HG02763 (cell line): ENCODE measurements at regions not wholly inside any gene's neighbourhood (a gene's known extent, or its start where the extent isn't known, plus 50 kb on each side); places are given as distances from the start of the nearest gene placed in this dataset.

Source experiments
- ATAC-seq: cut with Tn5 transposase; IDR thresholded peaks from one replicate; pipeline ENCODE4 v1.9.1; 2021; ENCODE audit warnings: mild to moderate bottlenecking, moderate library complexity; ENCODE audit not compliant: unreplicated experiment

DNA sequence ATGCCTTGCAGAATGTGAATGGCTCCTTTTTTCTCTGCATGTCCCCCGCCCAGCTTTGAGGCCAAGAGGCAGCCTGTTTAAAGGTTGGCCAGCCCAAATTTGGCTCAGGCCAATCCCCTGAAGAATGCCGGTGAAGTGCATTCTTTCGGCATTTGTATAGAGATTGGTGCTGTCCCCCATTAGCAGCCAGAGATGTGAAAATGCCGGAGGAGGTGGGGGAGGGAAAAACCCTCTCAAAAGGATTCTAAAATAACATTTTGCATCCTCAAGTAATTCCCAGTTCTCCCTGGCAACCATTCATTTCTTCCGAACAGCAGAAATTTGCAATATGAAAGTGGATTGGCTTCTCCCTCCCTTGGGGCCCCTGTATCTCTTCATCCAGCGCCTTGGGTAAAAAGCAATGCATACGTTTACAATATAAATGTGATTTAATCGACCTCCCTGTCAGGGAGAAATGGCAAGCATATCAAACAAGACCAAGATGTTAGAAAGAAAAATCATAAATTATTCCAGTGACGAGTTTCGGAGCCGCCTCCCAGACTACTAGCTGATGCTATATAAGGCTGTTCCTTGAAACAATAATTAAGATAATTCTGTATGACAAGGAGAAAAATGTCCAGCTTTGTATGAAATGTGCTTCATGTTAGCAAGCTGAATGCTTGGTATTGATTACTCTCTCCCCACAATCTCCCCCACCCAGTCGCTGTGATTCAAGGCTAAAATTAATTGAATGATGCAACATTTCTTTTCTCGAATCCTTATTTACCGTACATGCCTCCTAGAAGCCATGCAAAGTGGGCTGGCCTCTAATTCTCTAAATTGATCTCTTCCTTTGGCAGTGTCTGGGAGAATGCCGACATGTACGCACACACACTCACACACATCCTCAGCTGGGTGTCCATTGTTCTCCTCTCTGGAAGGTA, 323.7 kb downstream of the RPS24 start:
- ATAC-seq: no peak

DNA sequence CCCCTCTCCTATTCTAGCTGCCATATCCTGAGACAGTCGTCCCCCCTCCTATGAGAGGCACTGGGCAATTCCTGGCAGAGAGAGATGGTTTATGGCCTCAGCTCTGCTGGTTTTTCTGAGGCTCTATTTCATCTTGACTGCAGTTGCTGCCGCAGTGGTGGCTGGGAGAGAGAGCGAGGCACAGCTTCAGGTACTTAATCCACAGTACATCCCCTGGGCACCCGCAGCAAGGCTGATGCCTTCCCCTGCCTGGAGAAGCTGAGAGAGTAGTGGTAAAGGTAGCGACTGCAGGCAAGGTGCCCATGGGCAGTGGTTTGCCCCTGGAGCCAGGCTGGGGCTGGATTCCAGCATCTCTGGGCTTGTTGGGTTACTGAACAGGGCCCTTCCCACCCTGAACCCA, 324.7 kb downstream of the RPS24 start:
- no peak for ATAC-seq

DNA sequence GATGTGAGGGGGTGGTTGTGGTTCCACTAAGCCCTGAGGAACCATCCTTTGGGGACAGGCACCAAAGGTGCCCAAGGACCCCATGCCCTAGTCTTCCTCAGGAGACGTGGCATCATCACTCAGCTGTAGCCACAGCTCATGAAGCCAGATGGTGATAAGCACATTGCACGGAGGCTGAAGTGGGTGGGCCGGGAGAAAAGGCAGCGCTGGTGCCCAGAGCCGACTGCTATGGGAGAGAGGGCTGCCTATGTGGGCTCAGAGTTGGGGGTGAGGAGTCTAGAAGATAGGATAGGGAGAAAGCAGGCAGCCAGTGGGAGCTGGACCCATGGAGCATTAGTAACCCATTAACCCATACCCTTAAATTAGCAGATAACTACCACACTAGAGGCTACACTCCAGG, 325.3 kb downstream of the RPS24 start:
- ATAC-seq: no peak

DNA sequence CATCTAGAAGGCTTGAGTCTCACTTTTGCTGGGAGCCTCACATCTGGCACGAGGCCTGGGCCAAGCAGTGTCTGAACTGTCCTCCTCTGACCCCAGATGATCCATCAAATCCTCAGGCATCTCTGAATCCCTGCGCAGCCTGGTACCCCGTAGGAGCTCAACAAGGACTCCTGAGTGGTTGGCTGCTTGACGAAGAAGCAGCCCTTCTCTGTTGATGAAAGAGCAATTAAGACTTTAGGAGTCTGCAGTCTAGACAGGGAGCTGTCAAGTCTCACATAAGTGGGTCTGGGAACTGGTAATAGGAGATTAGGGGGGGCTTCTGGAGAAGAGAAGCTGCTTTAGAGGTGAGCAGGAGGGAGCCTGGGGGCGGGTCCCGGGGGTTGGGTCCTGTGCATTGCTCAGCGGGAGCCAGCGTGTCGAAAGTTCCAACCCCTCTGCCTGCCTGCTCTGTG, 326.0 kb downstream of the RPS24 start:
- ATAC-seq: no peak

DNA sequence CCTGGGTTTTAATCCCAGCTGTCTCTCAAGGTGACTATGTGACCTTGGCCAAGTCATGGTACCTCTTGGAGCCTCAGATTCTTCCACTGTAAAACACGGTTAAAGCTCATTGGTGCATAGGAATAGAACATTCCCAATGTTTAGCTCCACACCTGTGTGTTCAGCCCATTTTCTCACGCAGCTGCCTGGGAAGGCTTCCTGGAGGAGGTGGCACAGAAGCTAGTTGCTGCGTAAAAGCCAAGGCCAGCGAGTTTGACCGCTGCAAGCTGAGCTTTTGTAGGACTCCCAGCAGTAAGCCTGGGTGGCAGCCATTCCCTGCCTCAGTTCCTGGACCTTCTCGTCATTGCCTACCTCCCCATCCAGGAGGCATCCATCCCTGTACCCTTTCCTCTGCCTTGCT, 326.6 kb downstream of the RPS24 start:
- ATAC-seq: no peak

DNA sequence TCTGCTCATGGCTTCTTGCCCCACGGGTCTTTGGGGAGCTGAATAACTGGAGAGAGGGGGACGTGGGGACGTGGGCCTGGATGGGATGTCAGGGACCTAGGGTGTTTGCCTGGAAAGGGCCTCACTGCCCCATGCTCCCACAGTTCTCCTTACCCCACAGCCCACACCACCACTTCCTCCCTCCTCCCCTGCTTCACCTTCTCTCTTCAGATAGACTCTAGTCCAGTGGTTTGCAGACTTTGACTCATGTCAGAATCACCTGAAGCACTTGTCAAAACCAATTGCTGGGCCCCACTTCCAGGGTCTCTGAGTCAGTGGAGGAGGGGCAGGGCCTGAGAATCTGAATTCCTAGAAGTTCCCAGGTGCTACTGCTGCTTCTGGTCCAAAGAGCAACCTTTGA, 327.4 kb downstream of the RPS24 start:
- no peak for ATAC-seq

DNA sequence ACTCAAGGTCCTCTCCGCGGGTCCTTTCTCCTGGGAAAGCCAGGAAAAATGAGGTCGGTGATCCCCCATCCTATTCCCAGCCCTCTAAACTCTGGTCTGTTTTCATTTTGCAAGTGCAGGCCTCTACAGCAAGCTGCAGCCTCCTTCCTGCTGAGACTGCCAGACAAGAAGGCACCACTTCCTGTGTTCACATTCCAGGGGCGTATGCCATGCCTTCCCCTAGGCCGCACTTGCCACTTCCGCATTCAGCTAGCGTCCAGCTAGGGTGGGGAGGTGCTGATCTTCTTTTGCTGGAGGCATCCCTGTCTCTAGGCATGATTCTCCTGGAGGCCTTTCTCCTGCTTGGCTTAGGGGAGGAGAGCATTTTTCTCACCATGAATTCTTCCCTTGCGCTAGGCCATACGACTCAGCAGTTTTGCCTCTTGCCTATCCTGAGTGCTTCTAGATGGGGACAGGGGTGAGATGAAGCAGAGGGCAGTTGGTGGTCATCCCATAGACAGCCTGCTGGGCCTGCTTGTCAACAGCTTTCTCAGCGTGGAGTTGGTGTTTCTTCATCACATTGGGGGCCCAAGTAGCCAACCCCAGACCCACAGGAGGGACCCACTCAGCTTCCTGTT, 328.9 kb downstream of the RPS24 start:
- ATAC-seq: no peak

DNA sequence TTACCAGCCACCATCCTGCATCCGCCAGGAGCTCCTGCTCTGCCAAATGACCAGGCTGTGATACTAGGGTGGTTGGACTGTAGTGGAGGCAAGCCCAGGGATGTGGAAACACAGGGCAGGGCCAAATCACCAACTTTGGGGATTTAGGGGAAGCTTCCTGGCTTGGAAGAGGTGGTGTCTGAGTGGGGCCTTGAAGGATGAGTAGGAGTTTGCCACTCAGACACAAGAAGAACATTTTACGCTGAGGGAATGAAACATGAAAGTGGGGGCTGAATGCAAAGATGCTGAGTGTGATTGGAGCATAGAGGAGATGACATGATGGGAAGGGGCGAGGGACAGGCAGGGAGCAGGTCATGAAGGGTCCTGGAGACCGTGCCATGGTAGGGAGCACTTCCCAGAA, 329.5 kb downstream of the RPS24 start:
- ATAC-seq: no peak

DNA sequence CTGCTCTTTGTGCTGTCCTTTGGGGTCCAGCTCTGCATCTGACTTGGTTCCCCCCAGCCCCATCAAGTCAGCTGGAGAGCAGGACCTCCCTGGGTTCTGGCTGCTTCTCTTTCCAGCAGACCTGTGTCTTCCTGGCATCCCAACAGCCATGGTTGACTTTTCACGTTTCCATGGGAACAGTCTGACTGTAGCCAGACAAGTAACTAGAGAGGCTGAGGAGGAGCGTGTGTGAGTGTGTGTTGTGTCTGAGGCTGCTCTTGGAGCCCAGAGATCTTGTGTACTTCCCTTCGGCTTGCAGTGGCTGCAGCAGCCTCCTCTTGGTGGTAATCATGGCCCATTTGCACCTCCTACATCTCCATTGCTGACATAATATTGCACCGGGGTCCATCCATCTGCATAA, 332.0 kb downstream of the RPS24 start:
- ATAC-seq: no peak

DNA sequence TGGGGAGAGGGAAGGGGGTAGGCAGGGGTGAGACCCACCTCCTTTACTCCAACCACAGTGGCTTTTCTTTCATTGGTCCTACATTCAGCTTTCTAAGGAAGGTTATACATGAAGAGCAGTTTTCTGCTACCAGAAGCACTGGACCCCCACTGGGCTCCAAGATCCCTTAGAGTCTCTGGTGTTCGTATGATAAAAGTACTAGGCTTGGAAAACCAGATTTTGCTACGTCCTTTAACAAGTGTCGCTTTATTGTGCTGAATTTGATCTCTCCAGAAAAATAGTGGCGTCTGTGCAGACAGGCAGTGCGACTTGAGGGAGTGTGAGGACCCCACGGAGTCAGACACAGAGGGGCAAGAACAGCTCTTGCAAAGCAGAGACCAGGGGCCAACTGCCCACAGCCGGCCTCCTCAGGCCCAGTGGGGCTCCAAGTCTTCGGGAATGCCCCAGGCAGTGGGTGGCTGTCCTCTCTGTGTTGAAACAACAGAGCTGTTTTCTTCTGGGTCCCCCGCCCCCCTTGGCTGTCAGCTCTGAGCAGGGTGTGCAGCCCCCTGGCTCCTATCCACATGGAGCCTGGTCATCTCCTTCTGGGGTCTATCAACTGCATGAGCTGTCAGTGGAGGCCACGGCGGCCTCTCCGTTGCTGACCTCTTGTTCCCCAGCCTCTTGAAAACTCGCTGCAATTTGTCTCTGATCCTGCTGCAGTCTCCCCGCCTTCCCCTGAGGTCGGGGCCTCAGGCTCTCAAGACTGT, 333.2 kb downstream of the RPS24 start:
- ATAC-seq: no peak

DNA sequence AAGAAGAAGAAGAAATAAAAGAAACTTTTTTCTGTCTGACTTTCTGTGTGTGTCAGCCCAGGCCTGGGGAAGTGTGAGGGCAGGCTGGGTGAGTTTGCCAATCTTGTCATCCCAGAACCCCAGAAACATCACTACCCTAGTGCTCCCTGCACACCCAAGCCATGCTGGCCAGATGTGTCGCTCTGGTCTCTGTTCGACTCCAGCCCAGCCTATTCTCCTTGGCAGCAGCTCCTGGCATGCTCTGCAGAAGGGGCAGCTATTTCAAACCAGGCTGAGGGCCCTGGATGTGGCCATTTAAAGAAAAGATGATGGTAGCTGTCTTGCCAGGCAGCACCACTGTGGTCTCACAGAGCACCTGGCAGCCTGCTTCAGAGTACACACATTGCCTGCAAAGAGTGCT, 334.1 kb downstream of the RPS24 start:
- ATAC-seq: no peak

DNA sequence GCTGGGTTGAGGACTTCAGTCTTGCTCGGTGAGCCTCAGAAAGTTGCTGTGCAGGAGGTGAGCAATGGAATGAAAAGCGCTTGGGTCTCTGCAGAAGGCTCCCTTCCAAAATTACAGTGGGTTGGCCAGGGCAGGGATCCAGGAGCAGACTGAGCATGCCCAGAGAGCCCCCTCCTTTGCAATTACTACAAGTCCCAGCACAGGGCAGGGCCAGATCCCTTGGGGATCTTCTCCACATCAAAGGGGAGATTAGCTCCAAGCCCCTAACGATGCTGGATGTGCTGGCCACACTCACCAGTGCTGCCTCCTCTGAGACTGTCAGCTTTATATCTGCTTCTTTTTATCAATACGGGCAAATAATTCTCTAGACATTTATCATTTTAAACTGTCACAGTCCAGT, 337.5 kb downstream of the RPS24 start:
- ATAC-seq: no peak

DNA sequence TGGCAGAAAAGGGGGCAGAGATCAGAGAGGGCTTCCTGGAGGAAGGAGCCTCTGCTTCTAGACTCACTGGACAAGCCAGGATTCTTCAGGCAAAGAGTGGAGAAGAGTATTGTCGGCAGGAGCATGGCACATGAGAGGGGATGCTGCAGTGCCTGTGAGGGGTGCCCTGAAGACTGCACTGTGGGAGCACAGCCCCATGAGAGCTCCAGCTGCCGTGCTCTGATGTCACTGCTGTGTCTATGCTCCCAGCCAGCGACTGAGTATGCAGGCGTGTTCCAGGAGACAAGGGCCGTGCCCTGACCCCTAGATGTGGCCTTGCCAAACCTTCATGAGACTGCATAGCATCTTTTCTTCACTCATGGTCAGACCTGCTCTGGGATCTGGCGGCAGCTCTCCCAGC, 339.1 kb downstream of the RPS24 start:
- ATAC-seq: no peak

DNA sequence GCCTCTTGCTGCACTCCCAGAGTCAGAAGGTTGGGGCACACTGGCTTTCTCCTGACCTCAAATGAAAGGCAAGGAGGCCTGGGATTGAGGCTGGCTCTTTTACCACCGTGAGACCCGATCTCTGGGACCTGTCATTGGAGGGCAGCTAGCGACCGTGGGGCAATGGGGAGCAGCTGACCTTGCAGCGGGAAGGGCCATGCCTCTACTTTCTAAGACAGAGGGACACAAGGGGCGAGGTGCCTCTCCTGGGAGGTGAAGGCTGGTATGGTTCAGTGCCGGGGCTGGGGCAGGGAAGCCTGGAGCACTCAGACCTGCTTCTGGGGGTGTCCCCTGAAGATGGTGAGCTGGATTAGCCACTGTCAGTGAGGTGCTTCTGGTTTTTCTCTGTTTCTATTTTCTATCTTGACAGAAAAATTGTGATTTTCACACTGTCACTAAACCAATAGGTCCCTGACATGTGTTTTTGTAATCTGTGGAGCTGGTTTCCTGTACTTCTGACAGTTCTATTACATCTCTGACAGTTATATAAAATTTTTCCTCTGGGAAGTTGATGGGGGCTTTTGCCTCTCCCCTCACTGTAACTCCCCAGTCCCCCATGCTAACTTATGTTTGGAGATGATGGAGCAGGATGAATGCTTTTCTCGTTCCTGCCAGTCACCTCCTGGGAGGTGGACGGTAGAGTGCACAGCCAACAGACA, 340.8 kb downstream of the RPS24 start:
- ATAC-seq: no peak

DNA sequence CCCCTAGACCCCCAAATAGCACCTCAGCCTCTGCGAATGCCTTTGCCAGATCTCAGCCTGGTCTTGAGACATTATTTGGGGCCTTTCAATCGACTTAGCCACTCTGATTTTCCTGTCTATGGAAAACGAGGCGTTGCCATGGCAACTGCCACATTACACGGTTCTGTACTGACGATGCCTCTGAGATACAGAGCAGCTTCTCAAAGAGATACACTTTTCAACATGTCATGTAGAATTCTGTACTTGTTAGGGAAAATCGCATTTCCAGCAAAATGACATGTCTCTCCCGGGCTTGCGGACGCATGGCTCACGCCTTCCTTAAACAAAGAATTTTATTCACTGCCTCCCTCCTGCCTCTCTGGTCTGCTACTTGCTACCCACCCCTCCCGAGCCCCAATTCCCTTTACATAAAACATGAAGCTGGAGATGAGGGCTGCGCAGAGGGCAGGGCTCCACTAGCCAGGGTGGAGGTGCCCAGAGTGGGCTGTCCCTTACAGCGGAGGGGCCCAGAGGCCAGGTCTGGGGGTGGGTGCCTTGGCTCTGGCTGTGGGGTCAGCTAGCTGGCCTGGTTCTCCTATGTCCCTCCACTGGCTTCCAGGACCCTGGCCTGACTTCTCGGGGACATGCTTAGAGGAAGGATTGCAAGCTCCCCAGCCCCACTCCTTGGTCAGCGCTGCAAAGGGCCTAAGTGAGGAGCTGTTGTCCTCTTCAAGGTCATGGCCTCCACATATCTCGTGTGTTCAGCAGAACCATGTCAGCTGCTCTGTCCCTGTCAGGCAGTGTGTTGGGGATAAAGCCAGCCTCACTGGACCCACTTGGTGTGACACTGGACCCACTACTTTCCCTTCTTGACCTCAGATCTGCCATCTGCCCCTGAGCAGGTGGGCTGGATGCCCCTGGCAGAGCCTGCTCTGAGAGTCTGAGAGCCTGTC, 342.5 kb downstream of the RPS24 start:
- no peak for ATAC-seq

DNA sequence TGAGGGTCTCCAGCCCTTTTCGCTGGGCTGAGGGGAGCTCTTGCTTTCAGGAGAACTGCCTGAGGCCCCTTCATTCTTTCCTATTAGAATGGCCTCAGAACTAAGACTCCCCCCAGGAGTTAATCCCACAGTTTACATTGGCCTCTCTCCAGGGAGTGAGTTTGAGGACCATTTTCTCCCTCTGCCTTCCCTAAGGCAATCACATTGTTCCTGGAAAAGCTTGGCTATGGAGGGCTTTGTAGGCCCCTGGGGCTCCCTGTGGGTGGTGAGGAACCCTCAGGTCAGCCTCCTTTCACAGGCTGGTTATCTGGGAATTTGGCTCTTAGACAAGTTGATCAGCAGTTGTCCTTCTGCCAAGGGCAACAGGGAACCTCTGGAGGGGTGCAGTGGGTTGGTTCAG, 343.7 kb downstream of the RPS24 start:
- no peak for ATAC-seq

DNA sequence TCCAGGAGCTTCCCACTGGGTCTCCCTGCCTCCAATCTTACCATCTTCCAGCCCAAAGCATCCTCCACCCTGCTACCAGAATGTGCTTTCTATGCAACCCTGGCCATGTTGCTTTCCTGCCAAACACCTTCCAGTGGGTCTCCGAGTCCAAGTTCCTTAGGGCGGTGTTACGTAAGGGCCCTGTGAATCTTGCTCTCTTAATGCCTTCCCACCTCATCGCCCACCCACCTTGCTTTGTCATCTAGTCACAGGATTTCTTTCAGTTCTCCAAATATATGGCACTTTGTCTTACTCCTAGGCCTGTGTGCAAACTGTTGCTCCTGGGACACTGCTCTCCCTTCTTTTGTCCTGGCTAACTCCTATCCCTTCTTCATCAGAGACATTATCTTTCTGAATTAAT, 344.5 kb downstream of the RPS24 start:
- ATAC-seq: no peak

DNA sequence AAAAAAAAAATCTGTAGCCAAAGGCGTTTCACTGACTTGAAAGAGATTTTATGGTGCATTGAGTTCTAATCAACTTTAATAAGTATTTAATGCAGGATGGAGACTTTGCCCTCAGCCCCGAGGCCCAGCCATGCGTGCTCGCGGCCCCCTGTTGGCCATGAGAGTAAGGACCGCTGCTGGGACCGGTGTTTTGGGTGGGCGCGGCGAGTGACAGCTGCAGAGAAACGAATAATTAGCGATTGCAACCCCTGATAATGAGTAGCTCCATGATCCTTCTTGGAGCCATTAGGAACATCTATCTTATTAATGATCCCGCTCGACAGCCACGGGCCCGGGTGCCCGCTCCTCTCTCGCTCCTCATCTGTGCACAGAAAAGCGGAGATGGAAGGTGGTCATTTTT, 347.4 kb downstream of the RPS24 start:
- no peak for ATAC-seq

DNA sequence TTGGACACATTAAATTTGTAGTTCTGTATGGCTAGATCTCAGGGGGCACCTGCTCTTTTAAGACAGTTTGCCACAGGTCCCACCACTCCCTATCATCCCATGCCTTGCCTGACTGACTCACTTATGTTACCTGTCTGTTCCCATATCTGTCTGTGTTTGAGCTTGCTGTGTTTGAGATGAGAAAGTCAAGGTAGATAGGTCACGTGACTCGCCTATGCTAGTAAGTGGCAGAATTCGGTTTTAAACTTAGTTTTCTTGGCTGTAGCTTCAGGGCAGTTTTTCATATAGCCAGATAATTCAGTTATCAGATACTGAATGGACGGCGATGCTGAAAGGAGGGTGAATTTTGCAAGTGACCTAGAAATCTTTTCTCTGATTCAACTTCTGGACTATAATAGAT, 348.4 kb downstream of the RPS24 start:
- ATAC-seq: no peak

DNA sequence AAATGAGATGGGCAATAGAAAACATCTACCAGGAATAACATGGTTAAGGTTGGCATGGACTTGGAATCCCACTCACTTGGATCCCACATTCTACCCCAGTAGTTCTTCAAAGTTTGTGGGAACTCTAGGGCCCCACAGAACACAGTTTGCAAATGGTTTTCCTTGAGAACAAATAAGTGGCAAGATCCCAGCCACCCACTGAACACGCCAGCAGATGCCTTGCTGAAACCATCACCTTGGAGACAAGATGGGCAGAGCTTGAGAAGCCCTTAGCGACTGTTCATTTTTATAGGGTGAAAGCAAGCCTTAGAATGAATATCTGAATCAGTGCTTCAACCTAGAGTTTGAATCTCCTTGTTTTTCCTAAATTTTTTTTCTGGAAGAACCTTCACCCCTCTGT, 349.1 kb downstream of the RPS24 start:
- ATAC-seq: no peak
